Progenitor cell of endocrine pancreas (in vitro differentiated cells): ENCODE measurements at regions not wholly inside any gene's neighbourhood (a gene's known extent, or its start where the extent isn't known, plus 50 kb on each side); places are given as distances from the start of the nearest gene placed in this dataset.
A peak's percentile ranks its signal among the peaks of the same experiment; 100 is the strongest.

ENCODE experiments used
- DNase-seq: peaks from one replicate; pipeline ENCODE4 v3.0.0; 2021; ENCODE audit warnings: low spot score; ENCODE audit not compliant: unreplicated experiment
- H3K27ac Mint-ChIP-seq: 2 replicates; pipeline ENCODE4 v1.8.0; 2021; ENCODE audit warnings: mild to moderate bottlenecking, moderate library complexity, mixed read lengths
- H3K27me3 Mint-ChIP-seq: 2 replicates; pipeline ENCODE4 v1.8.0; 2021; ENCODE audit warnings: mixed read lengths
- H3K36me3 Mint-ChIP-seq: 2 replicates; pipeline ENCODE4 v1.8.0; 2022; ENCODE audit warnings: mixed read lengths; ENCODE audit not compliant: insufficient read depth
- H3K4me1 Mint-ChIP-seq: 2 replicates; pipeline ENCODE4 v1.8.0; 2021; ENCODE audit warnings: low read depth, mixed read lengths
- H3K4me3 Mint-ChIP-seq: 2 replicates; pipeline ENCODE4 v1.8.0; 2021; ENCODE audit warnings: low read depth, mild to moderate bottlenecking, moderate library complexity, mixed read lengths
- H3K9me3 Mint-ChIP-seq: 2 replicates; pipeline ENCODE4 v1.8.0; 2021; ENCODE audit warnings: low read depth, mixed read lengths
- CTCF ChIP-seq: fragments of 200-600 bp; sonication (generic); IDR thresholded peaks from one replicate; pipeline ENCODE4 v1.5.0; 2021; ENCODE audit warnings: antibody characterized with exemption, mild to moderate bottlenecking; ENCODE audit not compliant: unreplicated experiment

GRCh38 chr22:49117486-49117885 is 710.2 kb downstream of the BRD1 start:
- H3K9me3 Mint-ChIP-seq: no peaks in the 10 kb centered on the region
- H3K4me1 Mint-ChIP-seq: no peaks in the 10 kb centered on the region
- peaks cover 9% of the 10 kb centered on the region for H3K27me3 Mint-ChIP-seq
- no peak overlapping the region for H3K27ac Mint-ChIP-seq
- DNase-seq: no peak
- H3K4me3 Mint-ChIP-seq: no peak overlapping the region
- TF ChIP-seq CTCF: no peak
- H3K36me3 Mint-ChIP-seq: no peaks in the 10 kb centered on the region

DNA sequence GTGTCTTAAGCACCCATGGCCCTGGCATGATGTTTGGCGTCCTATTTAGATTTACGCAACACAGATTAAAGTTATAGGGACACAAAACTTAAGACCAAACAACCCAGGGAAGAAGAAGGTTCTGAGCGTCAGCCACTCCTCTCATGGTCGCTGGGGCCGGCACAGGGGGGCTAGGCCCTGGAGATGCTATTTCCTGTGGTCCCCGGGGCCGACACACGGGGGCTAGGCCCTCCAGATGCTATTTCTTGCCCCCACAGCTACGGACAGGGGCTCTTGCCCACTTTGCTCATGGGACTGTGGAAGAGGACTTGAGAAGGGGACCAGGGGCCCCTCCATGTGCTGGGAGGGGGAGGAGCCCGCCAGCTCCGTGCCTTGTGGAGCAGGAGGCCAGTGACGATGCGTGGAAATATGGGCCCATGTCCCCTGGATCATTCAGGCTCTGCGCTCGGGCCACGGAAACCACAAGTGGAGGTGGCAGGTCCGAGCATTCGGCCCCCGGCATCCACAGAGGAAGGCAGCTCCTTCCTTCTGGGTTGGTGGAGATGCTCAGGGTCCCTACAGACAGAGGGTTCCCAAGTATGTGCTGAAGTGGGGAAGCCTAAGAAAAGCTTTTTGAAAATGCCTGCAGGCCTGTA is 711.1 kb downstream of the BRD1 start:
- Mint-ChIP-seq H3K9me3 (no peaks in the 10 kb centered on the region), H3K27me3 (peaks cover 4% of the 10 kb centered on the region), H3K36me3 (no peaks in the 10 kb centered on the region), H3K4me3 (no peak overlapping the region), H3K4me1 (no peaks in the 10 kb centered on the region), H3K27ac (no peak overlapping the region)
- no peak for TF ChIP-seq CTCF
- DNase-seq: no peak

DNA sequence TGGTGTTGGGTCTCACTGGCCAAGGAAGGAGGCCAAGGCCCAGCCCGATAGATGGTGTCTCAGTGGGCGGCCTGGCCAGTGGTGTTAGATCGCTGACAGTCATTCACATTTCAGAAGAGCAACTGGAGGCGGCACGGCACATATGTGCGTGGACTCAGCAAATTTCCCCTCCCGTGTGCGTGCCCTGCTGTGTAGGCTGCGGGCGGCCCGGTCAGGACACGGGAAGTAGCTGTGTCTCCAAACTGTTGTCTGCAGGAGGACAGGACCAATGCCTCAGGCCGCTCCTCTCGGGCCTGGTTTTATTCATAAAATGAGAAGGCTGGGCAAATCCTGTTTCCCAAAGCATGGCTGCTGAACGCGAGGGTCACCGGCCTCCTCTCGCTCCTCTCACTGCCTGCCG is 711.7 kb downstream of the BRD1 start:
- Mint-ChIP-seq H3K36me3 (no peaks in the 10 kb centered on the region), H3K27me3 (peaks cover 4% of the 10 kb centered on the region), H3K9me3 (no peaks in the 10 kb centered on the region), H3K4me1 (no peaks in the 10 kb centered on the region), H3K27ac (peak overlapping the region; percentile 69), H3K4me3 (no peak overlapping the region)
- no peak for TF ChIP-seq CTCF
- DNase-seq: no peak

GRCh38 chr22:49115197-49115596 is 712.5 kb downstream of the BRD1 start:
- H3K4me3 Mint-ChIP-seq: no peak overlapping the region
- TF ChIP-seq CTCF: no peak
- H3K27me3 Mint-ChIP-seq: peaks cover 1% of the 10 kb centered on the region
- no peaks in the 10 kb centered on the region for H3K9me3 Mint-ChIP-seq
- peaks cover 2% of the 10 kb centered on the region for H3K4me1 Mint-ChIP-seq
- no peak for DNase-seq
- no peak overlapping the region for H3K27ac Mint-ChIP-seq
- no peaks in the 10 kb centered on the region for H3K36me3 Mint-ChIP-seq

DNA sequence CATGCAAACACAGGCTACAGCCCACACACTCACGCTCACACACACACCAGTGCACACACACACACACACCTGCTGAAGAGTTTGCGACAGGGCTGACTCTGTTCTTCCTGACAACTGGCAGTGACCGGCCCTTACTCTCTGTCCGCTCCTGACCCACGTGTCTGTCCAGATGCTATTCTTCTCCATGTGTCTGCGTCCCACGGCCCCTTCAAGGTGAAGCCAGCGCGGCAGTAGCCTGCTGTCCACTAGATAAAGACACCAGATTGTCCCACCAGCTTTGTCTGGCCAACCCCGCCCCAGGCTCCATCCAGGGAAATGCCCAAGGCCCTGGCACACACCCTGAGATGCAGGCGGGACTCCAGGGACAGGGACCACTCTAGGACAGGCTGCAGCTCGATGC is 713.9 kb downstream of the BRD1 start:
- no peak for TF ChIP-seq CTCF
- H3K4me1 Mint-ChIP-seq: peaks cover 8% of the 10 kb centered on the region
- H3K27me3 Mint-ChIP-seq: peaks cover 6% of the 10 kb centered on the region
- no peak overlapping the region for H3K27ac Mint-ChIP-seq
- no peaks in the 10 kb centered on the region for H3K9me3 Mint-ChIP-seq
- H3K4me3 Mint-ChIP-seq: no peak overlapping the region
- DNase-seq: no peak
- no peaks in the 10 kb centered on the region for H3K36me3 Mint-ChIP-seq
